Left forelimb (tissue), 1 donor: ENCODE measurements at regions not wholly inside any gene's neighbourhood (a gene's known extent, or its start where the extent isn't known, plus 50 kb on each side); places are given as distances from the start of the nearest gene placed in this dataset.

Source experiments
- DNase-seq: peaks from one replicate; pipeline ENCODE4 v3.0.0-alpha.2; 2018; ENCODE audit warnings: low spot score

GRCh38 chr9:118187408-118187807 lies 483.2 kb downstream of the TLR4 start:
- no peak for DNase-seq

DNA sequence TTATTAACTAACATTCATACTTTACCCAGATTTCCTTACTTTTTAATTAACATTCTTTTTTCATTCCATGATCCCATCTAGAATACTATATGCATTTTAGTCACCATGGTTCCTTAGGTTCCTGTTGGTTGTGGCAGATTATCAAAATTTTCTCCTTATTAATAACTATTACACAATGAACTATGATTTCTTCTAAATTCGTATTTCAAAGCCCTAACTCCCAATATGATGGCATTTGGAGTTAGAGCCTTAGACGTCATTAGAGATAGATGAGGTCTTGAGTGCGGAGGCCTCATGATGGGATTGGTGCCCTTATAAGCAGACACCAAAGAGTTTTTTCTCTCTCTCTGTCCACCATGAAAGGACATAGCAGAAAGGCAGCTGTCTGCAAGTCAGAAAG lies 485.4 kb downstream of the TLR4 start:
- no peak for DNase-seq

- DNase-seq = no peak
These were observed 488.6 kb downstream of the TLR4 start for GRCh38 chr9:118192807-118193206.

DNA sequence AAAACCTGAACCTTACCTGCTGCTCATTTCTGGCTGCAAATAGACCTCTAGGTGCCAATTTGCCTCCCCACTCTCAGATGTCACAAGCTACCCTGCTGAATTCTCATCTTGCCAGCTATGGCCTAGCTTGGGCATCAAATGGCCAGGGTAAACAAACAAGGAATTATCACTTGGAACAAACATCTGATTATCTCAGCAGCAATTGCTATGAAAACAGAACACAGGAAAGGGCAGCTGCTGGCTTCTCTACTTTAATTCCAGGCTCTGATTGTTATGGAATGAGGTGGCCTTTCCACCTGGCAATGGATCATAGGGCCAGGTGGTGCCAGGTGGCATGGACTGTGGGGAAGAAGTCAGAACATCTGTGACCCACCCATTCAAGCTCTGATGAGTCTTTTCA lies 505.1 kb downstream of the TLR4 start:
- no peak for DNase-seq

- DNase-seq = no peak
These were observed 511.3 kb downstream of the TLR4 start for GRCh38 chr9:118215549-118215948.

- no peak for DNase-seq
These were observed 518.2 kb downstream of the TLR4 start for GRCh38 chr9:118222375-118222774.

GRCh38 chr9:118223111-118223510 lies 518.9 kb downstream of the TLR4 start:
- DNase-seq = no peak

- DNase-seq = no peak
These were observed 526.1 kb downstream of the TLR4 start for GRCh38 chr9:118230329-118230728.

DNA sequence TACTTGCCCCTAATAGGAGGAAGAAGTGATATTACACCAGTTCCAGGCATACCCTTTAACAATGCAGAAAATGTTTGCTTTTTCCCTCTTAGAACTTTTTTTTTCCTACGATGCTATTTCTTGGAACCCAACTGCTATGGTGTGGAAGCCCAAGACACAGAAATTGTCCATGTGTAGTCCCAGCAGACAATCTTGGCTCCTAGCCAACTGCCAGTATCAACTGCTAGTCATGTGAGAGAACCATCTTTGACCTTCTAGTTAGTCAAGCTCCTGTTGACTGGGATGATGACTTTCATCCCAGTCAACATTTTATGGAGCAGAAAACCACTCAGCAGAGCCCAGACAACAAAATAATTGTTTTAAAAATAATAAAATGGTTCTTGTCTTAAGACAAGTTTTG lies 532.4 kb downstream of the TLR4 start:
- no peak for DNase-seq

- no peak for DNase-seq
These were observed 533.9 kb downstream of the TLR4 start for GRCh38 chr9:118238139-118238538.

DNA sequence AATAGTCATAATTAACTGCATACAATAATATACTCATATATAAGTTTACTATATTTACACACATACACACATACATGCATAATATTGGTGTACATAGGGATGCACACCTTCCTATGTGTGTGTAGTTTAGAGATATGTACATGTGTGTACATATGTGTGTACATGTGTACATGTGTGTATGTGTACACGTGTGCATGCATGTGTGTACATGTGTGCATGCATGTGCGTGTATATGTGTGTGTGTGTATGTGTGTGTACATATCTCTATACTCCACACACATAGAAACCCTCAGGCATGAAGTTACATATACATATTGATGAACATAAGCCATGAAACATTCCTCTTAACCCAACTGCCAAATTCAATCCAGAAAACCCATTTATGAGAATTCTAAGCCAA lies 547.8 kb downstream of the TLR4 start:
- DNase-seq = no peak

DNA sequence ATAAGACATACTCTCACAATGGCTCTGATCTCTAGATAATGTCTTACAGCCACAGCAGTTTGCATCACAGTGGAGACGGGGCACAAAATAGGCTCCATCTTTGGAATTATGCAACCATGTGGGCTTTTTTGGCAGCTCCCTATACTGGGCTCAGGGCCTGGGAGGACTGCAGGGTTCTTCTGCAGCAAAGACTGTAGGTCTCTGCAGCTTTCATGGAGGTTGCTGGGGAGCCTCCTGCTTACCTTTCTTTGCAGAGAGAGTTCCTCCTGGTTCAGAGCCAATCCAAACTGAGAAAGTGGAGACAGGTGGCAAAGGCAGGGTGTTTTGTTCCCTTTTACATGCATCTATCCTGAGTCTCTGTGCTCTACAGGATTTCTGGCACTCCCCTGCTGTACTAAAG lies 558.0 kb downstream of the TLR4 start:
- DNase-seq = no peak

- no peak for DNase-seq
These were observed 559.7 kb downstream of the TLR4 start for GRCh38 chr9:118263949-118264348.

DNA sequence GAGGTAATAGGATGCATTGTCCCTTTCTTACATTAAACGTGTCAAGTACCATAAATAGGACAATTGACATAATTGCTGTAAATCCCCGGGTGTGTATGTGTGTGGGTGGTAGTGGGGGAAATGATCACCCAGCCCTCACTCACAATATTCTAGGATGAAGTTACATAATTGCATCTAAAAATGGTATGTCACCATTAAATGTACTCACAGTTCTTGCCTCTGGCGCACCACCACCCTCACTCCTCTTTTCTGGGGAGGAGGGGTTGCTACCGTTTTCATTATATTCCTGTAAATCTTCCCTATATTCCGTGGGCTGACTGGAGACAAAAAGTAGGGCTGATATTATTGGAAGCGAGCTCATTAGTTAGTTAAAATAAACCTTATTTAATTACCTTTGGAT lies 563.8 kb downstream of the TLR4 start:
- no peak for DNase-seq

- DNase-seq = no peak
These were observed 565.4 kb downstream of the TLR4 start for GRCh38 chr9:118269623-118270022.

DNA sequence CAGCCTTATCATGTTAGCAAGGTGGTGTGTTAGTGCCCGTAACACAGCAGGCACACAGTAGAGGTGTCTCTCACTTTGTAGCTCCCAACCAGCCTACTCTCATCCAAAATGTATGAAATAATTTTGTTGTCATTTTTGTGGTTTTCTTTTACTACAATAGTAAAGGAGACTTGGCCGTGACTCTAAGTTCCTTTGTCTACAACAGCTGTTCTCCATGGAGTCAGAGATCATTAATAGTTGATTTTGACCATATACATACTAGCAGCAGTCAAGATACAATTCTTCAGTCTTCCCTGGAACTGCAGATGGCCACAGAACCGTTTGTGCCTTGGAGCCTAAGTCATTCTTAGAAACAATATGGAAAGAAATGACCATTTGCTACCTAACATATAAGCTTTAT lies 567.1 kb downstream of the TLR4 start:
- no peak for DNase-seq

- no peak for DNase-seq
These were observed 567.7 kb downstream of the TLR4 start for GRCh38 chr9:118271936-118272335.

GRCh38 chr9:118273048-118273447 lies 568.8 kb downstream of the TLR4 start:
- no peak for DNase-seq

GRCh38 chr9:118276784-118277183 lies 572.6 kb downstream of the TLR4 start:
- no peak for DNase-seq

DNA sequence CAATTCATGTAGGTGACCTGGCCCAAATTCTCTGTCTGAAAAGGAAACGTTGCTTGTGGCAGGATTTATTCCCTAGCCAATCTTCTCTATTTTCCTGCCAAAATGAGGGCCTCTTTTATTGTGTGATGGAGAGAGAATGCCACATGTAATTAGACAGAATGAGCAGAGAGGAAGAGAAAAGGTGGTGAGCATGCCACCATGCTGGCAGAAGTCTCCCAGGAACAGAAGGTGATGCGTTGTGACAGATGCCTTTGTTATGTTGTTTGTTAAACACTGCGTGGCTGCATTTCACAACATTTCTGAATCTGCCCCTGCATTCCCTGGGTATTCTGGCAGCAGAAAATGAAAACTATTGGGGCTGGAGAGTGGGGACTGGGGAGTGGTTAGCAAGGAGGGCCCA lies 577.6 kb downstream of the TLR4 start:
- DNase-seq = no peak

DNA sequence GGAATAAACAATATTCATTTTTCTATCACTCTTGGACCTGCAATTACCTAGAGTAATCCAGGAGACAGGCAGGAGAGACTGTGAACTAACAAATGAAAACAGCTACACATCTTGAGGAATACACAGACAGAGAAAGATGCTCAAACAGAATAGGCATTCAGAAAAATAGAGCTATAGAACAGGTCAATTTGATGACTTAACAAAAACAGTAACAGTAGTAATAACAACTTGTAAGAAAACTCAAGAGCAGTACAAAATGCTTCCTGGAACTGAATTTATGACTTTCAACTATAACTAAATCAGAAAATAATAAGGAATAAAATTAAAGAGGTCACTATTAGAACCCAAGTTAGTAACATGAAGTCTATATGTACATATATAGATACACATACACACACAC lies 579.3 kb downstream of the TLR4 start:
- no peak for DNase-seq

DNA sequence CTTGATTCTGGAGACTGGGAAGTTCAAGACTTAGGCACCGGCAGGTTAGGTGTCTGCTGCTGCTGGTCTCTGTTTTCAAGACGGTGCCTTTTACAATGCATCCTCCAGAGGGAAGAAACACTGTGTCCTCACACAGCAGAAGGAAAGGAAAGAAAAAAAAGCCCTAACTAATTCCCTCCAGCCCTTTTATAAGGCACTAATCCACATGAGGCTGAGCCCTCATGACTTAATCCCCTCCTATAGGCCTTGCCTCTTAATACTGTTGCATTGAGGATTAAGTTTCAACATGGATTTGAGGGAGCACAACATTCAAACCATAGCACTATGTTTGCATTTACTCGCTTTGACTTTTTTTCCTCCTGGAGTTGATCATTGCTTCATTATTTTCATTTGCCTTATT lies 585.9 kb downstream of the TLR4 start:
- DNase-seq = no peak

DNA sequence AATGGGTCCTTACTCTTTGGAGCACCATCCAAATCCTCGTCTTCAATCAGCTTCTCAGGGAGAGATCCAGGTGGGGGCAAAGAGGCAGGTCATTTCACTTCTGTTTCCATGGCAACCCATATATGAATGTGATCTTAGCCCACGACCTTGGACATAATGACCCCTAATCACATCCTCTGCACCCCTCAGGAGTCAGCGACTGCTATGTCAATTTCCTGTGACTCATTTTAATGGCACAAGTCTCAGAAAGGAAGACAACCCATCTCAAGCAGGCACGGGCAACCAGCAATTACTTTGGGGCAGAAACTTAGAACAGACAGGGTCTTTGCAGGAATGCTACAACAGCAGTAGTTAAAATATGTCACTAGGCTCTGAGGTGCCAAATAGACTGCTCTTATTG lies 591.2 kb downstream of the TLR4 start:
- DNase-seq = no peak

GRCh38 chr9:118302721-118303120 lies 598.5 kb downstream of the TLR4 start:
- DNase-seq = no peak

- no peak for DNase-seq
These were observed 599.0 kb downstream of the TLR4 start for GRCh38 chr9:118303216-118303615.
